RWPE1 (cell line): ENCODE measurements at regions not wholly inside any gene's neighbourhood (a gene's known extent, or its start where the extent isn't known, plus 50 kb on each side); places are given as distances from the start of the nearest gene placed in this dataset.

ENCODE experiments used
- CTCF ChIA-PET: fragments of 350-600 bp; sonication (Branson Sonifier 250); formaldehyde crosslinking; extraction: SDS; loops from one replicate; lab custom pipeline; 2021; lab: Yijun Ruan, JAX
- POLR2A ChIA-PET: fragments of 400-600 bp; formaldehyde crosslinking; extraction: SDS; loops from one replicate; lab custom pipeline; 2020; ENCODE audit warnings: antibody characterized with exemption; ENCODE audit not compliant: low non-redundant PET; lab: Yijun Ruan, JAX
- DNase-seq: peaks from one replicate; pipeline ENCODE4 v3.0.0; 2012; ENCODE audit warnings: low spot score
- H3K27ac ChIP-seq: fragments of 450-650 bp; 2 replicates; pipeline ENCODE4 v1.5.1; 2017
- TF ChIP-seq, protein P1 (sequence below): fragments of 450-650 bp; conservative IDR thresholded peaks from 2 replicates; pipeline ENCODE4 v1.5.1; 2017; ENCODE audit warnings: low read depth, mild to moderate bottlenecking

DNA sequence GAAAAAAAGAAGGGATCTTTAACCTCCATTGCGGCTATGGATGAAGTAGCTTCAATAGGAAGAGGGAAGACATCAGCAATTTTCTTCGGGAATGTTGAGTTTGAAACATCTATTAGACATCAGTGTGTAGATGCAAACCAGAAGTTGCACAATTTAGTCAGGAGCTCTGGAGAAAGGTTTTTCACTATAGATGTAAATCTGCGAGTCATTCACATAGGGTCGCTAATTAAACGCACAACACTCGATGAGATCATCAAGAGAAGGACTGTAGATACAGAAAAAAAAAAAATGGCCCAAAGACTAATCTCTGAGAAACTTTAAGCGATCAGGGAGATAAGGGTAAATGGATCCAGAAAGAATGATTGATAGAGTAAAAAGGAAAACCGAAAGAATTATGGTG is 61.7 kb upstream of the TES start:
- CTCF ChIA-PET: no interaction called here
- POLR2A ChIA-PET: no interaction called here

DNA sequence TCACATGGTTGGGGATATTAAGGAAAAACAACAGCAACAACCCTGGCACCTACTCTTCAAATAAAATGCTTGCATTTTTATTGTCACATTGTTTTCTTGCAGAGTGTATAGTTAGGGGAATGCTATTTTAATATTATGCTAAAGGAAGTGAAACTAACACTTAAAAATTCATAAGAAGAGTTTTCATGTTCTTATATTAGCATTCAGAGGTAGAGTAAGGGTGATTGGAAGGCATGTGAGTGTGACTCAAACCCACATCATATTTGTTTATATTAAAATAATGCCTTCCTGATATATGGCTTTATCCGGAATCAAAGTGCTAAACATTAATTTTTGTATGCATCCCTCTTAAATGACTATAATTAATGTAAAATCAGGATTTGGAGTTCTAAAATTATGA is 59.8 kb upstream of the TES start:
- ChIA-PET CTCF (interaction anchor here (0.6 to 0.7 kb wide), 3 partner anchors 99 to 1526 kb away, joined by 3 to 4 read pairs (median 3); no protein-coding TSS in a partner anchor), POLR2A (no interaction called here)
- no peak for DNase-seq
- TF ChIP-seq, protein P1, sequence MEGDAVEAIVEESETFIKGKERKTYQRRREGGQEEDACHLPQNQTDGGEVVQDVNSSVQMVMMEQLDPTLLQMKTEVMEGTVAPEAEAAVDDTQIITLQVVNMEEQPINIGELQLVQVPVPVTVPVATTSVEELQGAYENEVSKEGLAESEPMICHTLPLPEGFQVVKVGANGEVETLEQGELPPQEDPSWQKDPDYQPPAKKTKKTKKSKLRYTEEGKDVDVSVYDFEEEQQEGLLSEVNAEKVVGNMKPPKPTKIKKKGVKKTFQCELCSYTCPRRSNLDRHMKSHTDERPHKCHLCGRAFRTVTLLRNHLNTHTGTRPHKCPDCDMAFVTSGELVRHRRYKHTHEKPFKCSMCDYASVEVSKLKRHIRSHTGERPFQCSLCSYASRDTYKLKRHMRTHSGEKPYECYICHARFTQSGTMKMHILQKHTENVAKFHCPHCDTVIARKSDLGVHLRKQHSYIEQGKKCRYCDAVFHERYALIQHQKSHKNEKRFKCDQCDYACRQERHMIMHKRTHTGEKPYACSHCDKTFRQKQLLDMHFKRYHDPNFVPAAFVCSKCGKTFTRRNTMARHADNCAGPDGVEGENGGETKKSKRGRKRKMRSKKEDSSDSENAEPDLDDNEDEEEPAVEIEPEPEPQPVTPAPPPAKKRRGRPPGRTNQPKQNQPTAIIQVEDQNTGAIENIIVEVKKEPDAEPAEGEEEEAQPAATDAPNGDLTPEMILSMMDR: no peak
- no peak overlapping the region for H3K27ac ChIP-seq

More for the DNA sequence above, 61.7 kb upstream of the TES start:
- TF ChIP-seq, protein P1: no peak
- no peak overlapping the region for H3K27ac ChIP-seq
- DNase-seq: no peak

DNA sequence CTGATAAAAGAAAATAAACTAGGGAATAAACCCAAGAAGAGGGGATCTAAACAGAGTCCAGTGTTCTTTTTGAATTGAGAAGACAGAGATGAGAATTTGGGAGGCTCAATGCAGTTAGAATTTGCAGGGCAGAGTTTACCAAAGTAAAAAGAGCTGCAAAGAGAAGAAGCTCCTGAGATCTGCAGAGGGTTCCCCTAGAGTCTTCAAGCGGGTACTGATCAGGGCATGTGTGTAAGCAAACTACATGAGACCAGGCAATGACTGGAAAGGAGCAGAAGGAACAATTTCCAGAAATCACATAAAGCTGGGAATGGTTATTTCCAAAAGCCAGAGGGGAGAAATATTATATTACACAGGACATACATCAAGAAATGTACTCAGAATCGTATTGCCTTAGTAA is 58.1 kb upstream of the TES start:
- no peak for DNase-seq
- POLR2A ChIA-PET: no interaction called here
- H3K27ac ChIP-seq: no peak overlapping the region
- TF ChIP-seq, protein P1: no peak
- CTCF ChIA-PET: interaction anchor here (0.6 kb wide), 1 partner anchor 741 kb away, joined by 5 read pairs; no protein-coding TSS in a partner anchor

DNA sequence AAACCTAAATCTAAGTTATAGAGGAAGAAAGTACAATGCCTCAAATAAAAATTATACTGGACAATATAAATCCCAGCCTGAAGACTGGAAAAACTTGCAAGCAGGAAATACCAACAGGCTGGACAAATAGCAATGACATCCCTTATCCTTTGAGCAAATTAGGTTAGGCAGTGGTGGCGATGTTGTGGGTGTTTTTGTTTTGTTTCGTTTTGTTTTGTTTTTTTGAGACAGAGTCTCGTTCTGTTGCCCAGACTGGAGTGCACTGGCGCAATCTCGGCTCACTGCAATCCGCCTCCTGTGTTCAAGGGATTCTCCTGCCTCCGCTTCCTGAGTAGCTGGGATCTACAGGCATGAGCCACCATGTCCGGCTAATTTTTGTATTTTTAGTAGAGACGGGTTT is 57.3 kb upstream of the TES start:
- TF ChIP-seq, protein P1: no peak
- DNase-seq: no peak
- POLR2A ChIA-PET: no interaction called here
- CTCF ChIA-PET: interaction anchor here (0.7 to 1.2 kb wide), 3 partner anchors 10 to 493 kb away, joined by 3 to 5 read pairs (median 5); no protein-coding TSS in a partner anchor
- no peak overlapping the region for H3K27ac ChIP-seq

DNA sequence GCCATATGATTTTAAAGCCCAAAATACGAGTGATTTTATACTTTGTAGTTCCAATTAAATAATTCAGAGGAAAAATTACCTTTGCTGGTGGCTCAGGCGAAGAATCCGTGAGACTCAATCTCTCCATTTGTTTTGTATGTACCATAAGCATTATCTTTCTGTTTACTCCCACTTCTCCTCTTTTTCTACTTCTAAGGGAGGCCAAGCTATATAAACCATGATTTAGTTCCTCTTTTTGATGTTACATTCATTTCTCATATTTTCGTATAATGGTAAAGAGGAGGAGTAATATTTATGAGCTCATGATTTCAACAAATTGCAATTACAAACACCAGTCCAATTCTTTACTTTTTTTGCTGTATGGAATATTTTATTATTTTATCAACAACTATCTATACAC is 50.6 kb upstream of the TES start:
- TF ChIP-seq, protein P1: no peak
- CTCF ChIA-PET: interaction anchor here (1.3 kb wide), 1 partner anchor 21 kb away, joined by 4 read pairs; no protein-coding TSS in a partner anchor
- no peak overlapping the region for H3K27ac ChIP-seq
- no peak for DNase-seq
- POLR2A ChIA-PET: no interaction called here
